ENCODE measurements at regions not wholly inside any gene's neighbourhood (a gene's known extent, or its start where the extent isn't known, plus 50 kb on each side); places are given as distances from the start of the nearest gene placed in this dataset.

GRCh38 chr9:134986957-134987356 lies 69.2 kb upstream of the FCN1 start:
- no peak overlapping the region for H3K4me2 ChIP-seq (ENCODE audit: insufficient read depth, low read length)
- POLR2A ChIA-PET: no interaction called here
- H2AFZ ChIP-seq (ENCODE audit: low read depth, low read length): no peak overlapping the region
- no peaks in the 10 kb centered on the region for H3K9me3 ChIP-seq (replicated peaks; ENCODE audit: control insufficient read depth, insufficient read depth, low read depth, low read length)
- peaks cover 0 to 14% of the 10 kb centered on the region in 2 experiments; a peak in 2 of 5 replicates for H3K27me3 ChIP-seq (ENCODE audit: control insufficient read depth in 2 of 2, insufficient read depth in 2 of 2, low read length in 2 of 2)
- H3K36me3 ChIP-seq (ENCODE audit: control insufficient read depth, insufficient read depth, low read length): no peaks in the 10 kb centered on the region
- TF ChIP-seq TRIM24 (IDR thresholded peaks at IDR 0.05): no peak
- no peaks in the 10 kb centered on the region for H3K9me1 ChIP-seq (ENCODE audit: control insufficient read depth, insufficient read depth, low read length)
- intact Hi-C loops (cut with micrococcal nuclease): no loop called here
- H3K79me2 ChIP-seq (ENCODE audit: control insufficient read depth, insufficient read depth, low read length): no peaks in the 10 kb centered on the region
- H3K4me1 ChIP-seq (replicated peaks in 1 of 2; ENCODE audit: control insufficient read depth in 2 of 2, insufficient read depth in 2 of 2, low read length in 2 of 2): no peaks in the 10 kb centered on the region
- FAIRE-seq: no peak
- no TSS peak for BruUV-seq (replicated peaks)
- in situ Hi-C loops (cut with MboI): loop anchor here (10.0 kb wide), 1 partner anchor 292 kb away; no protein-coding TSS in a partner anchor
- WGBS (ENCODE audit: insufficient coverage, low coverage, missing lambda C conversion rate): 0% methylated on average over 1 of the region's 1 CpG
- 0 out of 2 replicates have a peak, but pooled peaks cover 4% of the 10 kb centered on the region for H4K20me1 ChIP-seq (replicated peaks; ENCODE audit: control insufficient read depth, insufficient read depth, low read length)
- no peak overlapping the region for H3K27ac ChIP-seq (ENCODE audit: extremely low read depth, low read depth, low read length)
- no peak for ATAC-seq
- no peak overlapping the region for H3K9ac ChIP-seq (ENCODE audit: insufficient read depth in 1 of 2, low read depth in 2 of 2, low read length in 2 of 2)
- H3K4me3 ChIP-seq: no peak overlapping the region
- no peak for DNase-seq (ENCODE audit: extremely low read depth in 1 of 4, low spot score in 3 of 4)
- CTCF ChIA-PET (ENCODE audit: low intra/inter-chr PET ratio): no interaction called here

DNA sequence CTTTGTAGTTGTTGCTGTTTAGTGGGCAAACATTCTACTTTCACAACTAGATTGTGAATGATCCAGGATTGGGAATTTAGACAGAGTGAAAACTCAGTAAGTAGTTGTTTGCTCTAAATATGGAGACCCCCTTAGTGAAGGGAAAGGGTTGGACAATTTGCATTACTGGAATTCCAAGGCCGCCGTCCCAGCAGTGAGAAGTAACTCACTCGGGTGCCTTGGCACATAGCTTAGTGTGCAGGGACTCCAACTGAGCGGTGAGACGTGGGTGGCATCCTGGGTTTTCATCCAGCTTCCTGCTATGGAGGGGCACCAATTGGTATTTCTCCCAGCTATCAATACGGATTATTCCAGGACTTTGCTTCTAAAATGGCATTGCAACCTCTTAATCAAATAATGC lies 69.7 kb upstream of the FCN1 start:
- FAIRE-seq: no peak
- no peak overlapping the region for H3K9ac ChIP-seq (ENCODE audit: insufficient read depth in 1 of 2, low read depth in 2 of 2, low read length in 2 of 2)
- intact Hi-C loops (cut with micrococcal nuclease): no loop called here
- peaks cover 0 to 14% of the 10 kb centered on the region in 2 experiments; a peak in 2 of 5 replicates for H3K27me3 ChIP-seq (ENCODE audit: control insufficient read depth in 2 of 2, insufficient read depth in 2 of 2, low read length in 2 of 2)
- no TSS peak for BruUV-seq (replicated peaks)
- no peak overlapping the region for H3K27ac ChIP-seq (ENCODE audit: extremely low read depth, low read depth, low read length)
- H3K9me3 ChIP-seq (replicated peaks; ENCODE audit: control insufficient read depth, insufficient read depth, low read depth, low read length): no peaks in the 10 kb centered on the region
- H2AFZ ChIP-seq (ENCODE audit: low read depth, low read length): no peak overlapping the region
- 1% methylated on average over 6 of the region's 6 CpGs for WGBS (ENCODE audit: insufficient coverage, low coverage, missing lambda C conversion rate)
- 0 out of 2 replicates have a peak, but pooled peaks cover 4% of the 10 kb centered on the region for H4K20me1 ChIP-seq (replicated peaks; ENCODE audit: control insufficient read depth, insufficient read depth, low read length)
- no peaks in the 10 kb centered on the region for H3K36me3 ChIP-seq (ENCODE audit: control insufficient read depth, insufficient read depth, low read length)
- no peak for ATAC-seq
- ChIA-PET CTCF (ENCODE audit: low intra/inter-chr PET ratio) (no interaction called here), POLR2A (no interaction called here)
- no peak for DNase-seq (ENCODE audit: extremely low read depth in 1 of 4, low spot score in 3 of 4)
- no peaks in the 10 kb centered on the region for H3K9me1 ChIP-seq (ENCODE audit: control insufficient read depth, insufficient read depth, low read length)
- H3K79me2 ChIP-seq (ENCODE audit: control insufficient read depth, insufficient read depth, low read length): no peaks in the 10 kb centered on the region
- no peak overlapping the region for H3K4me3 ChIP-seq
- H3K4me1 ChIP-seq (replicated peaks in 1 of 2; ENCODE audit: control insufficient read depth in 2 of 2, insufficient read depth in 2 of 2, low read length in 2 of 2): no peaks in the 10 kb centered on the region
- in situ Hi-C loops (cut with MboI): loop anchor here (10.0 kb wide), 1 partner anchor 293 kb away; no protein-coding TSS in a partner anchor
- H3K4me2 ChIP-seq (ENCODE audit: insufficient read depth, low read length): no peak overlapping the region
- TF ChIP-seq, protein P1, sequence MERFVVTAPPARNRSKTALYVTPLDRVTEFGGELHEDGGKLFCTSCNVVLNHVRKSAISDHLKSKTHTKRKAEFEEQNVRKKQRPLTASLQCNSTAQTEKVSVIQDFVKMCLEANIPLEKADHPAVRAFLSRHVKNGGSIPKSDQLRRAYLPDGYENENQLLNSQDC (CRISPR knock-in tag; IDR thresholded peaks at IDR 0.05): no peak
- TF ChIP-seq ELF1 (tag; IDR thresholded peaks at IDR 0.05) (no peak), NCOA1 (IDR thresholded peaks at IDR 0.05; ENCODE audit: low read depth) (no peak), MAZ (CRISPR knock-in tag; conservative IDR thresholded peaks at IDR 0.05 in 1 of 2, IDR thresholded peaks at IDR 0.05 in 1 of 2) (no peak), NR3C1 (CRISPR knock-in tag; IDR thresholded peaks at IDR 0.05) (no peak), ZNF586 (CRISPR knock-in tag; conservative IDR thresholded peaks at IDR 0.05) (no peak), C11orf30 (IDR thresholded peaks at IDR 0.05; ENCODE audit: low read depth) (no peak), GATAD2A (IDR thresholded peaks at IDR 0.05) (no peak), RCOR1 (IDR thresholded peaks at IDR 0.05; ENCODE audit: borderline replicate concordance in 1 of 2, low read depth in 2 of 2, low read length in 2 of 2) (no peak), ZNF174 (CRISPR knock-in tag; IDR thresholded peaks at IDR 0.05) (no peak)
- TF ChIP-seq, protein P2, sequence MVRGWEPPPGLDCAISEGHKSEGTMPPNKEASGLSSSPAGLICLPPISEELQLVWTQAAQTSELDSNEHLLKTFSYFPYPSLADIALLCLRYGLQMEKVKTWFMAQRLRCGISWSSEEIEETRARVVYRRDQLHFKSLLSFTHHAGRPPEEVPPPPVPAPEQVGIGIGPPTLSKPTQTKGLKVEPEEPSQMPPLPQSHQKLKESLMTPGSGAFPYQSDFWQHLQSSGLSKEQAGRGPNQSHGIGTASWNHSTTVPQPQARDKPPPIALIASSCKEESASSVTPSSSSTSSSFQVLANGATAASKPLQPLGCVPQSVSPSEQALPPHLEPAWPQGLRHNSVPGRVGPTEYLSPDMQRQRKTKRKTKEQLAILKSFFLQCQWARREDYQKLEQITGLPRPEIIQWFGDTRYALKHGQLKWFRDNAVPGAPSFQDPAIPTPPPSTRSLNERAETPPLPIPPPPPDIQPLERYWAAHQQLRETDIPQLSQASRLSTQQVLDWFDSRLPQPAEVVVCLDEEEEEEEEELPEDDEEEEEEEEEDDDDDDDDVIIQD (CRISPR knock-in tag; IDR thresholded peaks at IDR 0.05): no peak
- TF ChIP-seq, protein P3, sequence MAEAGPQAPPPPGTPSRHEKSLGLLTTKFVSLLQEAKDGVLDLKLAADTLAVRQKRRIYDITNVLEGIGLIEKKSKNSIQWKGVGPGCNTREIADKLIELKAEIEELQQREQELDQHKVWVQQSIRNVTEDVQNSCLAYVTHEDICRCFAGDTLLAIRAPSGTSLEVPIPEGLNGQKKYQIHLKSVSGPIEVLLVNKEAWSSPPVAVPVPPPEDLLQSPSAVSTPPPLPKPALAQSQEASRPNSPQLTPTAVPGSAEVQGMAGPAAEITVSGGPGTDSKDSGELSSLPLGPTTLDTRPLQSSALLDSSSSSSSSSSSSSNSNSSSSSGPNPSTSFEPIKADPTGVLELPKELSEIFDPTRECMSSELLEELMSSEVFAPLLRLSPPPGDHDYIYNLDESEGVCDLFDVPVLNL (CRISPR knock-in tag; IDR thresholded peaks at IDR 0.05; ENCODE audit: low read depth): no peak
